ENCODE measurements at regions not wholly inside any gene's neighbourhood (a gene's known extent, or its start where the extent isn't known, plus 50 kb on each side); places are given as distances from the start of the nearest gene placed in this dataset.
A peak's percentile ranks its signal among the peaks of the same experiment; 100 is the strongest.
"Not testable (repeated sequence)": the region's sequence is repeated elsewhere in the genome, so short reads cannot be mapped to it uniquely, and the experiment has no call there.

DNA sequence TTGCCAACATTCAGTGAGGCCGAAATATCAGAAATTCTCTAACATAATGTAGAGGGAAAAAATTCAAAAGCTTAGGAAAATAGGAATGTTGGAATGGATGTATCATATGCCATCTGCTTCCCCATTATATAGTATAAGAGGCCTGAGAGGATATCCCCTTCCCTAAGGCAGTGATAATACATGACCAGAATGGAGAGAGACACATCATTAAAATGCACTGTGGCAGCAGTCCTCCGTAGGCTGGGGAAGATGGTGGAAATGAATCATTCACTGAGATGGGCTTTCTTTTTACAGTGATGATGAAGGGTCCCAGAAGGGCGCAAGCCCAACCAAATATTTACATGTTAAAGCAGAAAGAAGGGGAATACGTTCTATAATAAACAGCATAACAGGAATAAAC lies 799.1 kb upstream of the SPRY2 start:
- Histone ChIP-seq H3K4me3 (ENCODE audit: low read length in 2 of 2) (no peak overlapping the region), H3K36me3 (ENCODE audit: control insufficient read depth in 2 of 2, insufficient read depth in 2 of 2, low read length in 2 of 2) (no peaks in the 10 kb centered on the region), H3K27ac (ENCODE audit: low read depth in 2 of 2, low read length in 2 of 2) (no peak overlapping the region), H3K27me3 (ENCODE audit: control insufficient read depth in 2 of 2, insufficient read depth in 2 of 2, low read length in 2 of 2) (no peaks in the 10 kb centered on the region), H3K4me1 (ENCODE audit: control insufficient read depth in 2 of 2, insufficient read depth in 2 of 2, low read length in 2 of 2) (no peaks in the 10 kb centered on the region), H3K9me3 (ENCODE audit: control insufficient read depth in 2 of 2, low read length in 2 of 2) (no peaks in the 10 kb centered on the region), H3K9ac (ENCODE audit: low read depth in 1 of 2, low read length in 2 of 2) (no peak overlapping the region)

- Histone ChIP-seq H3K4me1 (ENCODE audit: control insufficient read depth in 2 of 2, insufficient read depth in 2 of 2, low read length in 2 of 2) (no peaks in the 10 kb centered on the region), H3K27me3 (ENCODE audit: control insufficient read depth in 2 of 2, insufficient read depth in 2 of 2, low read length in 2 of 2) (no peaks in the 10 kb centered on the region), H3K9ac (ENCODE audit: low read depth in 1 of 2, low read length in 2 of 2) (no peak overlapping the region), H3K4me3 (ENCODE audit: low read length in 2 of 2) (no peak overlapping the region), H3K27ac (ENCODE audit: low read depth in 2 of 2, low read length in 2 of 2) (no peak overlapping the region), H3K36me3 (ENCODE audit: control insufficient read depth in 2 of 2, insufficient read depth in 2 of 2, low read length in 2 of 2) (no peaks in the 10 kb centered on the region), H3K9me3 (ENCODE audit: control insufficient read depth in 2 of 2, low read length in 2 of 2) (no peaks in the 10 kb centered on the region)
Measured at GRCh38 chr13:81138353-81138980, 797.5 kb upstream of the SPRY2 start.

- H3K9ac ChIP-seq (ENCODE audit: low read depth in 1 of 2, low read length in 2 of 2), result no peak overlapping the region
- H3K27ac ChIP-seq (ENCODE audit: low read depth in 2 of 2, low read length in 2 of 2), result no peak overlapping the region
- no peak overlapping the region for H3K4me3 ChIP-seq (ENCODE audit: low read length in 2 of 2)
- H3K27me3 ChIP-seq (ENCODE audit: control insufficient read depth in 2 of 2, insufficient read depth in 2 of 2, low read length in 2 of 2), result no peaks in the 10 kb centered on the region
- no peaks in the 10 kb centered on the region for H3K4me1 ChIP-seq (ENCODE audit: control insufficient read depth in 2 of 2, insufficient read depth in 2 of 2, low read length in 2 of 2)
- H3K36me3 ChIP-seq (ENCODE audit: control insufficient read depth in 2 of 2, insufficient read depth in 2 of 2, low read length in 2 of 2), result no peaks in the 10 kb centered on the region
- no peaks in the 10 kb centered on the region for H3K9me3 ChIP-seq (ENCODE audit: control insufficient read depth in 2 of 2, low read length in 2 of 2)
Measured at GRCh38 chr13:81133066-81133465, 792.1 kb upstream of the SPRY2 start.

- Histone ChIP-seq H3K9me3 (ENCODE audit: control insufficient read depth in 2 of 2, low read length in 2 of 2) (no peaks in the 10 kb centered on the region), H3K36me3 (ENCODE audit: control insufficient read depth in 2 of 2, insufficient read depth in 2 of 2, low read length in 2 of 2) (no peaks in the 10 kb centered on the region), H3K4me3 (ENCODE audit: low read length in 2 of 2) (no peak overlapping the region), H3K27me3 (ENCODE audit: control insufficient read depth in 2 of 2, insufficient read depth in 2 of 2, low read length in 2 of 2) (no peaks in the 10 kb centered on the region), H3K9ac (ENCODE audit: low read depth in 1 of 2, low read length in 2 of 2) (no peak overlapping the region), H3K4me1 (ENCODE audit: control insufficient read depth in 2 of 2, insufficient read depth in 2 of 2, low read length in 2 of 2) (no peaks in the 10 kb centered on the region), H3K27ac (ENCODE audit: low read depth in 2 of 2, low read length in 2 of 2) (no peak overlapping the region)
Measured at GRCh38 chr13:81117416-81117815, 776.5 kb upstream of the SPRY2 start.

GRCh38 chr13:81116461-81117282 lies 775.7 kb upstream of the SPRY2 start:
- H3K9ac ChIP-seq (ENCODE audit: low read depth in 1 of 2, low read length in 2 of 2), result no peak overlapping the region
- no peaks in the 10 kb centered on the region for H3K9me3 ChIP-seq (ENCODE audit: control insufficient read depth in 2 of 2, low read length in 2 of 2)
- no peaks in the 10 kb centered on the region for H3K27me3 ChIP-seq (ENCODE audit: control insufficient read depth in 2 of 2, insufficient read depth in 2 of 2, low read length in 2 of 2)
- H3K27ac ChIP-seq (ENCODE audit: low read depth in 2 of 2, low read length in 2 of 2), result no peak overlapping the region
- H3K4me3 ChIP-seq (ENCODE audit: low read length in 2 of 2), result peak overlapping the region; percentile 20 to 29
- no peaks in the 10 kb centered on the region for H3K36me3 ChIP-seq (ENCODE audit: control insufficient read depth in 2 of 2, insufficient read depth in 2 of 2, low read length in 2 of 2)
- no peaks in the 10 kb centered on the region for H3K4me1 ChIP-seq (ENCODE audit: control insufficient read depth in 2 of 2, insufficient read depth in 2 of 2, low read length in 2 of 2)

- Histone ChIP-seq H3K4me3 (ENCODE audit: low read length in 2 of 2) (no peak overlapping the region), H3K9ac (ENCODE audit: low read depth in 1 of 2, low read length in 2 of 2) (no peak overlapping the region), H3K4me1 (ENCODE audit: control insufficient read depth in 2 of 2, insufficient read depth in 2 of 2, low read length in 2 of 2) (no peaks in the 10 kb centered on the region), H3K36me3 (ENCODE audit: control insufficient read depth in 2 of 2, insufficient read depth in 2 of 2, low read length in 2 of 2) (no peaks in the 10 kb centered on the region), H3K9me3 (ENCODE audit: control insufficient read depth in 2 of 2, low read length in 2 of 2) (no peaks in the 10 kb centered on the region), H3K27me3 (ENCODE audit: control insufficient read depth in 2 of 2, insufficient read depth in 2 of 2, low read length in 2 of 2) (no peaks in the 10 kb centered on the region), H3K27ac (ENCODE audit: low read depth in 2 of 2, low read length in 2 of 2) (no peak overlapping the region)
Measured at GRCh38 chr13:81109026-81109425, 768.1 kb upstream of the SPRY2 start.

DNA sequence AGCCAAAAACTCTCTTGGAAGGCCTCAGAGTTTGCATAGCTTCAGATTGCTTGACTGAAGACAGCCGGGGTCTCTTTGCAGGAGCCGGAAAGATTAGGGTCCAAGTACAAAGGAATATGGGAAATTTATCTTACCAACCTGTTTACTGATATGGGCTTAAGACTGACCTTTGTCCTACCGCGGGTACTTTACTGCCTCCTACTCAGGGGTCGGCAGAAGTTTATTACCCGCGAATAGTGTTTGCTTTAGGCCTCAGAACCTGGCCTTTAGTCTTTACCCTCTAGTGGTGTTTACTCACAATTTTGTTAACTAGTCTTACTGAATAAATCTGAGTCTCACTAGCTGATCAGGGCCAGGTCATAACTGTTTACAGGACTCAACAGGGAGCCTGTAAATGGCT lies 765.4 kb upstream of the SPRY2 start:
- Histone ChIP-seq H3K27me3 (ENCODE audit: control insufficient read depth in 2 of 2, insufficient read depth in 2 of 2, low read length in 2 of 2) (no peaks in the 10 kb centered on the region), H3K4me3 (ENCODE audit: low read length in 2 of 2) (no peak overlapping the region), H3K9ac (ENCODE audit: low read depth in 1 of 2, low read length in 2 of 2) (no peak overlapping the region), H3K36me3 (ENCODE audit: control insufficient read depth in 2 of 2, insufficient read depth in 2 of 2, low read length in 2 of 2) (no peaks in the 10 kb centered on the region), H3K4me1 (ENCODE audit: control insufficient read depth in 2 of 2, insufficient read depth in 2 of 2, low read length in 2 of 2) (no peaks in the 10 kb centered on the region), H3K27ac (ENCODE audit: low read depth in 2 of 2, low read length in 2 of 2) (no peak overlapping the region), H3K9me3 (ENCODE audit: control insufficient read depth in 2 of 2, low read length in 2 of 2) (no peaks in the 10 kb centered on the region)

DNA sequence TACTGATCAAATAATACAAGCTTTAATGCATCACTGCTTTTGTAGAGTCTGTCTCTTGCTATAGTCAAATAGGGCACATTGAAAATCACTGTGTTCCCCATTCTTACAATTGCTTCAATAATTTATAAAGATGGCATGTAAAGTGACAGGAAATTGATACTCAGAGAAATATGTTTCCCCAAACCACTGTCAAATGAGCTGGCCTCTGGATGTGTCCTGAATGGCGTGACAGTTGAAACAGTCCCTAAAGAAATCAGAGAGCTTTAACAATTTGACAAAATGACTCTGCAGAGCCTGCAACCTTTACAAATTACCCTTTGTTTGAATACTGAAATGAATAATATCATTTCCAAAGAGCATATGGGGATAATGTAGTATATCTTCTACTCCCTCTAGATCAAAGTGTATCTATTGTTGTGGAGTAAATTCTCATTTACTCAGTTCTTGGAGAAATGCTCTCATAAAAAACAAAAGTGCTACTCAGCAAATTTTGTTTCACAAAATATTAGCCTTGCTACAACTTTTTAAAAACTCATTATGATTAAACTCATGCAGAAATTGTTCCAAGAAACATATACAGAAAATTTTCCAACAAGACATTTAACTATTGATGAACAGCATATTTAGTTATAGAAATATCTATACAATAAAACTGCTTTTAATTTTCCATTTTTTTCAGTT lies 763.2 kb upstream of the SPRY2 start:
- H3K36me3 ChIP-seq (ENCODE audit: control insufficient read depth in 2 of 2, insufficient read depth in 2 of 2, low read length in 2 of 2), result no peaks in the 10 kb centered on the region
- H3K4me3 ChIP-seq (ENCODE audit: low read length in 2 of 2), result no peak overlapping the region
- H3K9ac ChIP-seq (ENCODE audit: low read depth in 1 of 2, low read length in 2 of 2), result no peak overlapping the region
- H3K27ac ChIP-seq (ENCODE audit: low read depth in 2 of 2, low read length in 2 of 2), result no peak overlapping the region
- no peaks in the 10 kb centered on the region for H3K27me3 ChIP-seq (ENCODE audit: control insufficient read depth in 2 of 2, insufficient read depth in 2 of 2, low read length in 2 of 2)
- no peaks in the 10 kb centered on the region for H3K9me3 ChIP-seq (ENCODE audit: control insufficient read depth in 2 of 2, low read length in 2 of 2)
- no peaks in the 10 kb centered on the region for H3K4me1 ChIP-seq (ENCODE audit: control insufficient read depth in 2 of 2, insufficient read depth in 2 of 2, low read length in 2 of 2)

DNA sequence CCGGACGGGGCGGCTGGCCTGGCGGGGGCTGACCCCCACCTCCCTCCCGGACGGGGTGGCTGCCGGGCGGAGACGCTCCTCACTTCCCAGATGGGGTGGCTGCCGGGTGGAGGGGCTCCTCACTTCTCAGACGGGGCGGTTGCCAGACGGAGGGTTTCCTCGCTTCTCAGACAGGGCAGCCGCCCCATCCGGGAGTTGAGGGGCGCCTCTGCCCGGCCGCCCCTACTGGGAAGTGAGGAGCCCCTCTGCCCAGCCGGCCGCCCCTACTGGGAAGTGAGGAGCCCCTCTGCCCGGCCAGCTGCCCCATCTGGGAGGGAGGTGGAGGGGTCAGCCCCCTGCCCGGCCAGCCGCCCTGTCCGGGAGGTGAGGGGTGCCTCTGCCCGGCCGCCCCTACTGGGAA lies 761.1 kb upstream of the SPRY2 start:
- H3K27ac ChIP-seq (ENCODE audit: low read depth in 2 of 2, low read length in 2 of 2); H3K9ac ChIP-seq (ENCODE audit: low read depth in 1 of 2, low read length in 2 of 2); H3K9me3 ChIP-seq (ENCODE audit: control insufficient read depth in 2 of 2, low read length in 2 of 2); H3K27me3 ChIP-seq (ENCODE audit: control insufficient read depth in 2 of 2, insufficient read depth in 2 of 2, low read length in 2 of 2); H3K4me3 ChIP-seq (ENCODE audit: low read length in 2 of 2); H3K4me1 ChIP-seq (ENCODE audit: control insufficient read depth in 2 of 2, insufficient read depth in 2 of 2, low read length in 2 of 2); H3K36me3 ChIP-seq (ENCODE audit: control insufficient read depth in 2 of 2, insufficient read depth in 2 of 2, low read length in 2 of 2): not testable (repeated sequence)

GRCh38 chr13:81089371-81090157 lies 748.6 kb upstream of the SPRY2 start:
- Histone ChIP-seq H3K4me1 (ENCODE audit: control insufficient read depth in 2 of 2, insufficient read depth in 2 of 2, low read length in 2 of 2) (no peaks in the 10 kb centered on the region), H3K27me3 (ENCODE audit: control insufficient read depth in 2 of 2, insufficient read depth in 2 of 2, low read length in 2 of 2) (no peaks in the 10 kb centered on the region), H3K27ac (ENCODE audit: low read depth in 2 of 2, low read length in 2 of 2) (no peak overlapping the region), H3K4me3 (ENCODE audit: low read length in 2 of 2) (no peak overlapping the region), H3K9ac (ENCODE audit: low read depth in 1 of 2, low read length in 2 of 2) (no peak overlapping the region), H3K36me3 (ENCODE audit: control insufficient read depth in 2 of 2, insufficient read depth in 2 of 2, low read length in 2 of 2) (no peaks in the 10 kb centered on the region), H3K9me3 (ENCODE audit: control insufficient read depth in 2 of 2, low read length in 2 of 2) (no peaks in the 10 kb centered on the region)

Data from mucosa of rectum (tissue), 2 donors.